Choroid plexus epithelial cell (primary cell): ENCODE measurements at regions not wholly inside any gene's neighbourhood (a gene's known extent, or its start where the extent isn't known, plus 50 kb on each side); places are given as distances from the start of the nearest gene placed in this dataset.

Experiments
- DNase-seq: peaks from one replicate; pipeline ENCODE4 v3.0.0-alpha.2; 2010; ENCODE audit warnings: low read depth
- H3K4me3 ChIP-seq: 2 replicates; pipeline ENCODE4 v1.5.1; 2011; ENCODE audit warnings: low read depth, mild to moderate bottlenecking, control low read depth, low read length, moderate library complexity
- TF ChIP-seq, protein P1 (sequence below): conservative IDR thresholded peaks from 2 replicates; pipeline ENCODE4 v1.5.1; 2011; ENCODE audit warnings: low read depth, mild to moderate bottlenecking, control low read depth, inconsistent platforms, low read length, moderate library complexity

- TF ChIP-seq, protein P1, sequence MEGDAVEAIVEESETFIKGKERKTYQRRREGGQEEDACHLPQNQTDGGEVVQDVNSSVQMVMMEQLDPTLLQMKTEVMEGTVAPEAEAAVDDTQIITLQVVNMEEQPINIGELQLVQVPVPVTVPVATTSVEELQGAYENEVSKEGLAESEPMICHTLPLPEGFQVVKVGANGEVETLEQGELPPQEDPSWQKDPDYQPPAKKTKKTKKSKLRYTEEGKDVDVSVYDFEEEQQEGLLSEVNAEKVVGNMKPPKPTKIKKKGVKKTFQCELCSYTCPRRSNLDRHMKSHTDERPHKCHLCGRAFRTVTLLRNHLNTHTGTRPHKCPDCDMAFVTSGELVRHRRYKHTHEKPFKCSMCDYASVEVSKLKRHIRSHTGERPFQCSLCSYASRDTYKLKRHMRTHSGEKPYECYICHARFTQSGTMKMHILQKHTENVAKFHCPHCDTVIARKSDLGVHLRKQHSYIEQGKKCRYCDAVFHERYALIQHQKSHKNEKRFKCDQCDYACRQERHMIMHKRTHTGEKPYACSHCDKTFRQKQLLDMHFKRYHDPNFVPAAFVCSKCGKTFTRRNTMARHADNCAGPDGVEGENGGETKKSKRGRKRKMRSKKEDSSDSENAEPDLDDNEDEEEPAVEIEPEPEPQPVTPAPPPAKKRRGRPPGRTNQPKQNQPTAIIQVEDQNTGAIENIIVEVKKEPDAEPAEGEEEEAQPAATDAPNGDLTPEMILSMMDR: no peak
- DNase-seq: no peak
- no peak overlapping the region for H3K4me3 ChIP-seq
Observed at GRCh38 chr5:126315341-126315740, 107.9 kb upstream of the GRAMD2B start.

DNA sequence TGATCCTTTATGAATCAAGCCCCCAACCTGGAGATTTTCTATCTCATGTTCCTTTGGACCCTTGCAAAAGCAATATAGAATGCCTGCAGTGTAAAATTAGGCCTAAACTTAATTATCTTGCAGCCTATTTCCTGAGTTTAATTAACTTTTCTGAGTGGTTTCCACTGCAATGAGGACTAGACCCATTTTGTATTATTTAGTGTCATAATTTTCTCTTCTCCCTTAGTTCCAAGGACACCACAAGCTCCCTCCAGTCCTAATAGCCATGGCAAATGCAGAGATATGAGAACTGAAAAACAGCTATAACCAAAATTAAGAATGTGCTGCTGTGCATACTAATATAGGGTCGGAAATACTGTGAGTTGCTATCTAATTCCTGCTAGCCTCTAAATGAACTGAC lies 90.9 kb upstream of the GRAMD2B start:
- TF ChIP-seq, protein P1: no peak
- no peak overlapping the region for H3K4me3 ChIP-seq
- no peak for DNase-seq

DNA sequence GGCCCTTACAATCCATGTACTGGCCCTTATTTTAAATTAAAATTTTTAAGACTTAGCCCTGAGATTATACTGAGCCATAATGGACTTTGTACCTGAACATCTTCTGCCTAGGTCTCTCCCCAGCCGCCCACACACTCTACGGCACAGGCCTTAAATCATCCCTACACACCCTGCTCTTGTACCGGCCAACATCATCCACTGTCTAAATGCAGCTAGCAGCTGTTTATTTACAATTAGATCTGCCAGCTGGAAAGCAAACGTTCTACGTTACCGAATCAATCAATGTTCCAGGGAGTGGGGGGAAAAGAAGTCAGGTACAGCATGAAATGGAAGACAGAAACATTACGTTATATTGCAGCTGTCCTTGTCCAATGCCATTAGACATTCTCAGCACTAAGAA lies 88.4 kb upstream of the GRAMD2B start:
- TF ChIP-seq, protein P1: no peak
- no peak for DNase-seq
- H3K4me3 ChIP-seq: no peak overlapping the region

GRCh38 chr5:126335886-126336285 lies 87.3 kb upstream of the GRAMD2B start:
- TF ChIP-seq, protein P1: no peak
- DNase-seq: peak; percentile 76
- H3K4me3 ChIP-seq: no peak overlapping the region

GRCh38 chr5:126338635-126339034 lies 84.6 kb upstream of the GRAMD2B start:
- TF ChIP-seq, protein P1: no peak
- no peak overlapping the region for H3K4me3 ChIP-seq
- no peak for DNase-seq

GRCh38 chr5:126339215-126339805 lies 83.9 kb upstream of the GRAMD2B start:
- H3K4me3 ChIP-seq: no peak overlapping the region
- TF ChIP-seq, protein P1: peak; percentile 70
- peak; percentile 87 for DNase-seq

GRCh38 chr5:126341906-126342630 lies 81.1 kb upstream of the GRAMD2B start:
- TF ChIP-seq, protein P1: no peak
- H3K4me3 ChIP-seq: no peak overlapping the region
- no peak for DNase-seq
